Trophoblast cell (in vitro differentiated cells and primary cell): ENCODE measurements at regions not wholly inside any gene's neighbourhood (a gene's known extent, or its start where the extent isn't known, plus 50 kb on each side); places are given as distances from the start of the nearest gene placed in this dataset.

Experiments used
- DNase-seq, 2 donors: peaks; one replicate each; pipeline ENCODE4 v3.0.0-alpha.2; 2016
- H2AFZ ChIP-seq: 2 replicates; pipeline ENCODE4 v1.6.1; 2013; ENCODE audit warnings: low read length, moderate library complexity, mild to moderate bottlenecking; ENCODE audit not compliant: insufficient read depth, poor library complexity
- H2AK5ac ChIP-seq: 2 replicates; pipeline ENCODE4 v1.6.1; 2013; ENCODE audit warnings: mild to moderate bottlenecking, low read length
- H2BK120ac ChIP-seq: 2 replicates; pipeline ENCODE4 v1.6.1; 2013; ENCODE audit warnings: low read length, mild to moderate bottlenecking, moderate library complexity; ENCODE audit not compliant: insufficient read depth, poor library complexity
- H2BK12ac ChIP-seq: 2 replicates; pipeline ENCODE4 v1.6.1; 2013; ENCODE audit warnings: mild to moderate bottlenecking, low read length, moderate library complexity
- H2BK5ac ChIP-seq: 2 replicates; pipeline ENCODE4 v1.6.1; 2013; ENCODE audit warnings: low read length, low read depth, moderate library complexity, mild to moderate bottlenecking; ENCODE audit not compliant: poor library complexity
- H3K14ac ChIP-seq: 2 replicates; pipeline ENCODE4 v1.6.1; 2013; ENCODE audit warnings: mild to moderate bottlenecking, low read length
- H3K18ac ChIP-seq: 2 replicates; pipeline ENCODE4 v1.6.1; 2013; ENCODE audit warnings: mild to moderate bottlenecking, low read length
- H3K23ac ChIP-seq: 2 replicates; pipeline ENCODE4 v1.6.1; 2013; ENCODE audit warnings: low read length
- H3K27ac ChIP-seq: 2 replicates; pipeline ENCODE4 v1.5.1; 2013; ENCODE audit warnings: low read depth, mild to moderate bottlenecking, inconsistent platforms, low read length, moderate library complexity
- H3K27me3 ChIP-seq: 2 replicates; pipeline ENCODE4 v1.6.1; 2013; ENCODE audit warnings: inconsistent platforms, mild to moderate bottlenecking, low read length, moderate library complexity; ENCODE audit not compliant: insufficient read depth
- H3K36me3 ChIP-seq, 2 experiments: 1 replicate in 1 of 2; 2 replicates in 1 of 2; pipeline ENCODE4 v1.6.1; 2013; ENCODE audit warnings: low read length in 2 of 2, mild to moderate bottlenecking in 2 of 2, moderate library complexity in 1 of 2; ENCODE audit not compliant: insufficient read depth in 2 of 2, control insufficient read depth in 1 of 2
- H3K4ac ChIP-seq: 2 replicates; pipeline ENCODE4 v1.6.1; 2013; ENCODE audit warnings: low read depth, mild to moderate bottlenecking, low read length, moderate library complexity
- H3K4me1 ChIP-seq, 2 experiments: 1 replicate in 1 of 2; 2 replicates in 1 of 2; pipeline ENCODE4 v1.6.1; 2013; ENCODE audit warnings: low read length in 2 of 2, mild to moderate bottlenecking in 2 of 2, moderate library complexity in 1 of 2; ENCODE audit not compliant: insufficient read depth in 2 of 2, control insufficient read depth in 1 of 2
- H3K4me2 ChIP-seq: 2 replicates; pipeline ENCODE4 v1.6.1; 2013; ENCODE audit warnings: inconsistent platforms, mild to moderate bottlenecking, low read length, moderate library complexity
- H3K4me3 ChIP-seq: 2 replicates; pipeline ENCODE4 v1.5.1; 2013; ENCODE audit warnings: mild to moderate bottlenecking, low read depth, low read length, inconsistent platforms
- H3K79me1 ChIP-seq: one replicate; pipeline ENCODE4 v1.6.1; 2013; ENCODE audit warnings: low read length
- H3K79me2 ChIP-seq: 2 replicates; pipeline ENCODE4 v1.6.1; 2013; ENCODE audit warnings: low read length, mild to moderate bottlenecking; ENCODE audit not compliant: control insufficient read depth, insufficient read depth, poor library complexity
- H3K9ac ChIP-seq: 2 replicates; pipeline ENCODE4 v1.6.1; 2013; ENCODE audit warnings: mild to moderate bottlenecking, low read length
- H3K9me3 ChIP-seq: 2 replicates; pipeline ENCODE4 v1.6.1; 2013; ENCODE audit warnings: low read depth, mild to moderate bottlenecking, control low read depth, inconsistent platforms, low read length; ENCODE audit not compliant: insufficient read depth
- H4K12ac ChIP-seq: 2 replicates; pipeline ENCODE4 v1.6.1; 2013; ENCODE audit warnings: low read depth, mild to moderate bottlenecking, low read length, moderate library complexity
- H4K8ac ChIP-seq: 2 replicates; pipeline ENCODE4 v1.6.1; 2013; ENCODE audit warnings: low read depth, mild to moderate bottlenecking, low read length, moderate library complexity
- H4K91ac ChIP-seq: one replicate; pipeline ENCODE4 v1.6.1; 2013; ENCODE audit warnings: low read depth, mild to moderate bottlenecking, low read length, moderate library complexity
- WGBS: extraction: QIAGEN DNeasy Blood & Tissue Kit; methylation state at CpG from one replicate; pipeline ENCODE4 v1.1.7; 2013; ENCODE audit warnings: missing lambda C conversion rate; ENCODE audit not compliant: insufficient read length, insufficient coverage; ENCODE audit errors: extremely low coverage; 5-methylcytosine and 5-hydroxymethylcytosine counted together

DNA sequence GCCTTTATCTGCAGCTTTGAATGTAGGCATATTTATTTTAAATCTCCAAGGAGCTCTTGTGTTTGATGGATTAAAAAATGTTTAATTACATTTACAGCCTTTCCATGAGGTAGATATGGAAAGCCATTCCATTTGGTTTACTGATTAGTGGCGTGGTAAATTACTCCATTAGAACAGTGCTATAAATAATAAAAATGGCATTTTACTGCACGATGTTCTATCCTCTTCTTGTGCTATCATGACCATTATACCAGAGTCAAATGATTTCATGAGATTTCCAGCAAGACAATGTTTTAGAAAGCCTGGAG lies 250.9 kb upstream of the HTR2A start:
- Histone ChIP-seq H3K36me3 (no peaks in the 10 kb centered on the region), H3K18ac (no peak overlapping the region), H3K4me3 (no peak overlapping the region), H3K27me3 (no peaks in the 10 kb centered on the region), H3K9me3 (no peaks in the 10 kb centered on the region), H4K8ac (no peak overlapping the region), H2AK5ac (no peak overlapping the region), H2BK5ac (no peak overlapping the region), H3K9ac (no peak overlapping the region), H3K14ac (no peak overlapping the region), H3K4me2 (no peak overlapping the region), H3K79me1 (no peaks in the 10 kb centered on the region), H4K91ac (no peak overlapping the region), H3K4ac (no peak overlapping the region), H3K4me1 (peaks cover 0 to 2% of the 10 kb centered on the region in 2 experiments), H3K79me2 (no peaks in the 10 kb centered on the region), H3K27ac (no peak overlapping the region), H4K12ac (no peak overlapping the region), H2AFZ (no peak overlapping the region), H2BK12ac (no peak overlapping the region), H2BK120ac (no peak overlapping the region), H3K23ac (no peak overlapping the region)
- no CpG with 5 or more reads among the region's 2 CpGs for WGBS
- no peak for DNase-seq

DNA sequence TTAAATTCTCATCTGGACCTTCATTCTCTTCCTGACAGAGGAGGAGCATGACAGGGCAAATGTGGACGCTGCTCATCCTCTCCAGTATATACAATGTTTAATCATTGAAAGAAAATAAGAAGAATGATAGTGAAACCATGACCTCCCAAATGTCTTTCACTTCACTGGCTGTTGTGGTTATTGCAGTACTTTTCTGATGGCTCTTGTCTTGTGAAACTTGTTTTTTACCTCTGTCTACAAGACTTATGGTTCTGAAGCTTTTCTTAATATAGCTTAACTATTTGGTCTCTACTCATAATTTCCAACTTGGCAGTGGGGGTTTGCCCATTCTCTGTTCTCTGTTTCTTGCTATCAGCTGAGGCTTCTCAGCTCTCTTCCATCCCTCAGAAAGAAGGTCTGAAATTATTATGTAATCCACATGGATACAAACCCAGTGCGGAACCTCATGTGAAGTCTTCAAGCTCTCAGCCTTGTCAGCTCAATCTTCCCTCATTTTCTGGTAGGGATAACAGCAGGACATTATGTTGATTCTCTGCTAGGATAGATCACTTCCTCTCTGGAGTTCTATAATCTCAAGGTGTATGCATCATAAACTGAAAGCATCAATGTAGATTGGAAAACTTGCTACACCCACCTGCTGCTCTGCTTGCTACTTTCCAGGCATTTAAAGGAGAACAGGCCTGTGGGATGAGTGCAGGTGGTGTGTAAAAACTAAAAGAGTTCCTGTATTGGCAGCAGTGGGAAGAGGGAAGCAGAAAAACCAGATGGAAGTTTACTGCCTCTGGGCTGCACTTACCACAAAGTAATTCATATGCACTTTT lies 250.3 kb upstream of the HTR2A start:
- H3K9ac ChIP-seq: no peak overlapping the region
- no peaks in the 10 kb centered on the region for H3K79me2 ChIP-seq
- no peak for DNase-seq
- H3K36me3 ChIP-seq: no peaks in the 10 kb centered on the region
- no peak overlapping the region for H2BK5ac ChIP-seq
- H4K91ac ChIP-seq: no peak overlapping the region
- H3K27ac ChIP-seq: no peak overlapping the region
- H3K4me2 ChIP-seq: no peak overlapping the region
- no peak overlapping the region for H3K18ac ChIP-seq
- H4K8ac ChIP-seq: no peak overlapping the region
- H3K14ac ChIP-seq: no peak overlapping the region
- H3K9me3 ChIP-seq: no peaks in the 10 kb centered on the region
- WGBS: no CpG with 5 or more reads among the region's 2 CpGs
- H3K4me3 ChIP-seq: no peak overlapping the region
- H2AFZ ChIP-seq: no peak overlapping the region
- H2BK120ac ChIP-seq: no peak overlapping the region
- no peak overlapping the region for H3K23ac ChIP-seq
- H3K27me3 ChIP-seq: no peaks in the 10 kb centered on the region
- no peak overlapping the region for H3K4ac ChIP-seq
- no peaks in the 10 kb centered on the region for H3K79me1 ChIP-seq
- H2AK5ac ChIP-seq: no peak overlapping the region
- H3K4me1 ChIP-seq: peaks cover 0 to 2% of the 10 kb centered on the region in 2 experiments
- H4K12ac ChIP-seq: no peak overlapping the region
- H2BK12ac ChIP-seq: no peak overlapping the region

DNA sequence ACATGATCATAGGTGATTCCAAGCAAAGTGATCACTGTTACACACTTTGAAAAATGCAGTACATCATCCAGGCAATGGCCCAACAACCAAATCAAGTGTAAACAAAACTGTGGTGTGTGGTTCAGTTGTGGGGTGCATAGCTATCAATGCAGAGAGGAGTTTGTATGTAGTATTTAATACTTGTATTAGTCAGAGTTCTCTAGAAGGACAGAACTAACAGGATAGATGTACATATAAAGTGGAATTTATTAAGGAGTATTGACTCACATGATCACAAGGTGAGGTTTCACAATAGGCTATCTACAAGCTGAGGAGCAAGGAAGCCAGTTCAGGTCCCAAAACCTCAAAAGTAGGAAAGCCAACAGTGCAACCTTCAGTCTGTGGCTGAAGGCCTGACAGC lies 249.3 kb upstream of the HTR2A start:
- Histone ChIP-seq H3K4me3 (no peak overlapping the region), H4K12ac (no peak overlapping the region), H4K8ac (no peak overlapping the region), H3K27ac (no peak overlapping the region), H3K27me3 (no peaks in the 10 kb centered on the region), H2AFZ (no peak overlapping the region), H3K79me2 (no peaks in the 10 kb centered on the region), H2BK12ac (no peak overlapping the region), H3K36me3 (no peaks in the 10 kb centered on the region), H3K9ac (no peak overlapping the region), H3K4me1 (peaks cover 0 to 2% of the 10 kb centered on the region in 2 experiments), H3K79me1 (no peaks in the 10 kb centered on the region), H3K9me3 (no peaks in the 10 kb centered on the region), H3K23ac (no peak overlapping the region), H3K4me2 (no peak overlapping the region), H3K18ac (no peak overlapping the region), H2BK5ac (no peak overlapping the region), H4K91ac (no peak overlapping the region), H2AK5ac (no peak overlapping the region), H2BK120ac (no peak overlapping the region), H3K14ac (no peak overlapping the region), H3K4ac (no peak overlapping the region)
- DNase-seq: no peak

DNA sequence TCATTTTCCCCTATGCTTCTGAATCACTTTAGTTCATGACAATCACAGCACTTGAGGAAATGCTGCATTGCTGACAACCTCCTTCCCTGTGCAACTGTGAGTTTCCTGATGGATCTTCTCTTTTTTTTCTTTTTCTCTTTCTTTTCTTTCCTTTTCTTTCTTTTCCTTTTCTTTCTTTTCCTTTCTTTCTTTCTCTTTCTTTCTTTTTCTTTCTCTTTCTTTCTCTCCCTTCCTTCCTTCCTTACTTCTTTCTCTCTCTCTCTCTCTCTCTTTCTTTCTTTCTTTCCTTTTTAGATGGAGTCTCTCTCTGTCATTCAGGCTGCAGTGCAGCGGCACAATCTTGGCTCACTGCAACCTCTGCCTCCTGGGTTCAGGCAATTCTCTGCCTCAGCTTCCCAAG lies 247.9 kb upstream of the HTR2A start:
- H3K9me3 ChIP-seq: no peaks in the 10 kb centered on the region

More for the DNA sequence above, 247.9 kb upstream of the HTR2A start:
- no peak overlapping the region for H3K4me2 ChIP-seq
- no peak overlapping the region for H4K91ac ChIP-seq
- no peak overlapping the region for H2AK5ac ChIP-seq
- no peak overlapping the region for H3K4ac ChIP-seq
- H2BK120ac ChIP-seq: no peak overlapping the region
- peaks cover 0 to under 1% of the 10 kb centered on the region in 2 experiments for H3K4me1 ChIP-seq
- no peak overlapping the region for H3K4me3 ChIP-seq
- H3K18ac ChIP-seq: no peak overlapping the region
- no peak overlapping the region for H3K9ac ChIP-seq
- DNase-seq: no peak
- H3K14ac ChIP-seq: no peak overlapping the region
- no peaks in the 10 kb centered on the region for H3K79me2 ChIP-seq
- no peak overlapping the region for H4K8ac ChIP-seq
- H3K23ac ChIP-seq: no peak overlapping the region
- no peak overlapping the region for H4K12ac ChIP-seq
- H3K36me3 ChIP-seq: no peaks in the 10 kb centered on the region
- no CpG with 5 or more reads among the region's 1 CpG for WGBS
- no peaks in the 10 kb centered on the region for H3K27me3 ChIP-seq
- H2AFZ ChIP-seq: no peak overlapping the region
- no peak overlapping the region for H2BK5ac ChIP-seq
- no peak overlapping the region for H3K27ac ChIP-seq
- no peak overlapping the region for H2BK12ac ChIP-seq
- no peaks in the 10 kb centered on the region for H3K79me1 ChIP-seq
